WTC11 (cell line): ENCODE measurements at regions not wholly inside any gene's neighbourhood (a gene's known extent, or its start where the extent isn't known, plus 50 kb on each side); places are given as distances from the start of the nearest gene placed in this dataset.
"Not testable (repeated sequence)": the region's sequence is repeated elsewhere in the genome, so short reads cannot be mapped to it uniquely, and the experiment has no call there.

ENCODE experiments used
- ATAC-seq: fragments of 200-7000 bp; cut with Tn5 transposase; 2 replicates; pipeline ENCODE4 v1.10.0; 2021; ENCODE audit warnings: mild to moderate bottlenecking, moderate library complexity
- CTCF ChIA-PET: fragments of 300-600 bp; sonication (Branson Sonifier 250); formaldehyde crosslinking; loops from one replicate; lab custom pipeline; 2021; ENCODE audit warnings: antibody characterized with exemption; lab: Charles Lee
- POLR2A ChIA-PET: fragments of 350-600 bp; sonication (Branson Sonifier 250); formaldehyde crosslinking; loops from one replicate; lab custom pipeline; 2021; ENCODE audit warnings: antibody characterized with exemption; lab: Charles Lee
- DNase-seq: peaks from one replicate; pipeline ENCODE4 v3.0.0; 2021; ENCODE audit warnings: low spot score
- H3K27ac Mint-ChIP-seq: 2 replicates; pipeline ENCODE4 v1.8.0; 2021; ENCODE audit warnings: mixed read lengths
- H3K27me3 Mint-ChIP-seq: 2 replicates; pipeline ENCODE4 v1.8.0; 2021; ENCODE audit warnings: low read depth, mild to moderate bottlenecking, moderate library complexity, mixed read lengths
- H3K36me3 Mint-ChIP-seq: 2 replicates; pipeline ENCODE4 v1.8.0; 2021; ENCODE audit warnings: mixed read lengths
- H3K4me1 Mint-ChIP-seq: 2 replicates; pipeline ENCODE4 v1.8.0; 2022; ENCODE audit warnings: mixed read lengths
- H3K4me3 Mint-ChIP-seq: 2 replicates; pipeline ENCODE4 v1.8.0; 2021; ENCODE audit warnings: mild to moderate bottlenecking, moderate library complexity, mixed read lengths
- H3K9me3 Mint-ChIP-seq: 2 replicates; pipeline ENCODE4 v1.8.0; 2021; ENCODE audit warnings: mixed read lengths

- H3K36me3 Mint-ChIP-seq, H3K27ac Mint-ChIP-seq, DNase-seq, H3K4me3 Mint-ChIP-seq, H3K4me1 Mint-ChIP-seq, CTCF ChIA-PET, POLR2A ChIA-PET, ATAC-seq, H3K27me3 Mint-ChIP-seq, H3K9me3 Mint-ChIP-seq: not testable (repeated sequence)
Observed at GRCh38 chr5:177847914-177848313, 65.2 kb upstream of the FAM153A start.

- H3K27me3 Mint-ChIP-seq, H3K4me3 Mint-ChIP-seq, H3K9me3 Mint-ChIP-seq, H3K4me1 Mint-ChIP-seq, CTCF ChIA-PET, DNase-seq, H3K36me3 Mint-ChIP-seq, H3K27ac Mint-ChIP-seq, POLR2A ChIA-PET: not testable (repeated sequence)
- peak; percentile 73 for ATAC-seq
Observed at GRCh38 chr5:177846598-177846997, 63.9 kb upstream of the FAM153A start.

GRCh38 chr5:177845906-177846305, 63.2 kb upstream of the FAM153A start:
- H3K9me3 Mint-ChIP-seq, H3K4me1 Mint-ChIP-seq, H3K27ac Mint-ChIP-seq, ATAC-seq, DNase-seq, POLR2A ChIA-PET, H3K36me3 Mint-ChIP-seq, H3K27me3 Mint-ChIP-seq, CTCF ChIA-PET, H3K4me3 Mint-ChIP-seq: not testable (repeated sequence)

- CTCF ChIA-PET, DNase-seq, H3K9me3 Mint-ChIP-seq, H3K4me1 Mint-ChIP-seq, H3K27ac Mint-ChIP-seq, ATAC-seq, H3K4me3 Mint-ChIP-seq, H3K27me3 Mint-ChIP-seq, H3K36me3 Mint-ChIP-seq, POLR2A ChIA-PET: not testable (repeated sequence)
Observed at GRCh38 chr5:177836191-177836590, 53.5 kb upstream of the FAM153A start.
